ENCODE measurements at regions not wholly inside any gene's neighbourhood (a gene's known extent, or its start where the extent isn't known, plus 50 kb on each side); places are given as distances from the start of the nearest gene placed in this dataset.

- TF ChIP-seq CTCF (conservative IDR thresholded peaks at IDR 0.05) = no peak
- no peak for TF ChIP-seq ZFX (IDR thresholded peaks at IDR 0.05)
Observed at GRCh38 chr18:61676773-61677434, 215.9 kb downstream of the RNF152 start.

Measured in C4-2B (cell line).